ENCODE measurements at regions not wholly inside any gene's neighbourhood (a gene's known extent, or its start where the extent isn't known, plus 50 kb on each side); places are given as distances from the start of the nearest gene placed in this dataset.

DNA sequence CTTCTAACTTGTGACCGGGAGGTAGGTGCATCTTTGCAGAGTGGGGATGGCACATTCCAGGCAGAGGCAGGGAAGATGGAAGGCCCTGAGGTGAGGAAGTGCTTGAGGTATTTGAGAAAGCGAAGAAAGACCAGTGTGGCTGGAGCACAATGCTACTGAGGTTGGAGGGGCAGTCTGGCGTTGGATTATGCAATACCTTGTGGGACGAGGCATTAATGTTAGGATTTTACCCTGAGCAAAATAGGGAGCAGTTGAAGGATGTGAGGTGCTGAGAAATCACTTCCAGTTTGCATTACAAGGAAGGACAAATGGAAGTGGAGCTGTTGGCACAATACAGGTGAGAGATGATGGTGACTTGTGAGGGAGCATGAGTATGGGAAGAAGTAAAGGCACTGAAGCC lies 145.5 kb downstream of the KCNA5 start:
- Histone ChIP-seq H3K27me3 (ENCODE audit: insufficient read depth, poor library complexity, severe bottlenecking) (peaks cover 4% of the 10 kb centered on the region), H3K9me3 (ENCODE audit: severe bottlenecking) (no peaks in the 10 kb centered on the region), H3K4me3 (ENCODE audit: severe bottlenecking) (no peak overlapping the region), H3K4me1 (ENCODE audit: insufficient read depth, poor library complexity, severe bottlenecking) (no peaks in the 10 kb centered on the region), H3K36me3 (ENCODE audit: low read depth) (no peaks in the 10 kb centered on the region), H3K27ac (ENCODE audit: poor library complexity, severe bottlenecking) (no peak overlapping the region)
- DNase-seq (ENCODE audit: low spot score) (no peak), ATAC-seq (ENCODE audit: low read depth) (no peak)
- no peak for TF ChIP-seq CTCF (IDR thresholded peaks at IDR 0.05; ENCODE audit: poor library complexity, severe bottlenecking)

GRCh38 chr12:5191803-5192538 lies 148.3 kb downstream of the KCNA5 start:
- no peak for TF ChIP-seq CTCF (IDR thresholded peaks at IDR 0.05; ENCODE audit: poor library complexity, severe bottlenecking)
- Histone ChIP-seq H3K9me3 (ENCODE audit: severe bottlenecking) (no peaks in the 10 kb centered on the region), H3K4me3 (ENCODE audit: severe bottlenecking) (no peak overlapping the region), H3K4me1 (ENCODE audit: insufficient read depth, poor library complexity, severe bottlenecking) (no peaks in the 10 kb centered on the region), H3K36me3 (ENCODE audit: low read depth) (no peaks in the 10 kb centered on the region), H3K27me3 (ENCODE audit: insufficient read depth, poor library complexity, severe bottlenecking) (peaks cover under 1% of the 10 kb centered on the region), H3K27ac (ENCODE audit: poor library complexity, severe bottlenecking) (no peak overlapping the region)
- no peak for DNase-seq (ENCODE audit: low spot score)
- no peak for ATAC-seq (ENCODE audit: low read depth)

GRCh38 chr12:5192726-5193125 lies 149.0 kb downstream of the KCNA5 start:
- DNase-seq (ENCODE audit: low spot score) (no peak), ATAC-seq (ENCODE audit: low read depth) (no peak)
- TF ChIP-seq CTCF (IDR thresholded peaks at IDR 0.05; ENCODE audit: poor library complexity, severe bottlenecking) = no peak
- no peaks in the 10 kb centered on the region for H3K36me3 ChIP-seq (ENCODE audit: low read depth)
- no peak overlapping the region for H3K4me3 ChIP-seq (ENCODE audit: severe bottlenecking)
- H3K27me3 ChIP-seq (ENCODE audit: insufficient read depth, poor library complexity, severe bottlenecking) = no peaks in the 10 kb centered on the region
- no peak overlapping the region for H3K27ac ChIP-seq (ENCODE audit: poor library complexity, severe bottlenecking)
- H3K4me1 ChIP-seq (ENCODE audit: insufficient read depth, poor library complexity, severe bottlenecking) = no peaks in the 10 kb centered on the region
- no peaks in the 10 kb centered on the region for H3K9me3 ChIP-seq (ENCODE audit: severe bottlenecking)

GRCh38 chr12:5194306-5194705 lies 150.6 kb downstream of the KCNA5 start:
- no peak for DNase-seq (ENCODE audit: low spot score)
- no peak overlapping the region for H3K27ac ChIP-seq (ENCODE audit: poor library complexity, severe bottlenecking)
- no peaks in the 10 kb centered on the region for H3K9me3 ChIP-seq (ENCODE audit: severe bottlenecking)
- no peaks in the 10 kb centered on the region for H3K4me1 ChIP-seq (ENCODE audit: insufficient read depth, poor library complexity, severe bottlenecking)
- no peak for ATAC-seq (ENCODE audit: low read depth)
- H3K27me3 ChIP-seq (ENCODE audit: insufficient read depth, poor library complexity, severe bottlenecking) = peaks cover 4% of the 10 kb centered on the region
- H3K4me3 ChIP-seq (ENCODE audit: severe bottlenecking) = no peak overlapping the region
- no peak for TF ChIP-seq CTCF (IDR thresholded peaks at IDR 0.05; ENCODE audit: poor library complexity, severe bottlenecking)
- H3K36me3 ChIP-seq (ENCODE audit: low read depth) = no peaks in the 10 kb centered on the region

- no peak for TF ChIP-seq CTCF (IDR thresholded peaks at IDR 0.05; ENCODE audit: poor library complexity, severe bottlenecking)
- Histone ChIP-seq H3K9me3 (ENCODE audit: severe bottlenecking) (no peaks in the 10 kb centered on the region), H3K4me3 (ENCODE audit: severe bottlenecking) (no peak overlapping the region), H3K36me3 (ENCODE audit: low read depth) (no peaks in the 10 kb centered on the region), H3K27ac (ENCODE audit: poor library complexity, severe bottlenecking) (no peak overlapping the region), H3K4me1 (ENCODE audit: insufficient read depth, poor library complexity, severe bottlenecking) (no peaks in the 10 kb centered on the region), H3K27me3 (ENCODE audit: insufficient read depth, poor library complexity, severe bottlenecking) (peaks cover 4% of the 10 kb centered on the region)
- ATAC-seq (ENCODE audit: low read depth) (no peak), DNase-seq (ENCODE audit: low spot score) (no peak)
These were observed 151.6 kb downstream of the KCNA5 start for GRCh38 chr12:5195244-5195643.

Data from RWPE2 (cell line).